Stimulated activated CD4-positive, alpha-beta T cell treated with anti-CD3 and anti-CD28 coated beads, TNF-alpha, amount 100 ng/mL, for 1 hour (primary cell): ENCODE measurements at regions not wholly inside any gene's neighbourhood (a gene's known extent, or its start where the extent isn't known, plus 50 kb on each side); places are given as distances from the start of the nearest gene placed in this dataset.

Experiments
- DNase-seq, 3 donors: peaks; one replicate each; pipeline ENCODE4 v3.0.0-alpha.2; 2020; ENCODE audit warnings: low read depth in 3 of 3, low spot score in 1 of 3

DNA sequence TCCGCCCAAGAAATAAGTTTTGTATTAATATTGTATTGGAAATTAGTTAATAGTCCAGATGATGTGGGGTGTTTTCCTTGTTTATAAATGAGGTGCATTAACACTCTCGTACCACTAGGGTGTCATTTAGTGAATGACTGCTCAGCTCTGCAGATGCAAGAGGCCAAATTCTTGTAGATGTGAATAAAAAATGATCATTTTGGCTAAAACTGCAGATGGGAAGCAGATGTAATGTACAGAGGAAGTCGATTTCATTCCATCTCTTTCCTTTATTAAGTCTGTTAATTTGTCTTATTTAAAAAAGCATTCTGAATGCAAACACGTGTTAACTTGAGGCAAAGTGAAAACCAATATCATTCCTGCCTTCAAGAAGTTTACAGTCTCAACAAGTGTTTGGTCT, 108.1 kb downstream of the DHX15 start:
- DNase-seq = no peak

DNA sequence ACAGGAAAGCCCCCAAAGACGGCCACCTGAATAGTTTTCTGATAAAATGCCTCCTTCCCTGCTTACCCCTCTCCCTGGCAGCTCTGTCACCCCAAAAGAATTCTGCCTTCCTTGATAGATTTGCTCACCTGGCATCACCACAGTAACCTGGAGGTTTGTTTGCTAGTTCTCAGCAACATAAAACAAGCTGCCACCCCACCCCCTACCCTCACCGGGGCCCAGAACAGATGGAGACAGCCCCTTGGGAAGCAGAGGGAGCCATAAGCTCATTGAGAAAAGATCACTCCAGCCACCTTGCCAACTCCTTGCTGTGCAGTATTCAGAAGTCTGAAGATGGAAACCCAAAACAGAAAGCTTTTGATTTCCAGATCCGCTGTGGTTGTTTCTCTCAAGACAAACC, 108.6 kb downstream of the DHX15 start:
- DNase-seq = no peak

DNA sequence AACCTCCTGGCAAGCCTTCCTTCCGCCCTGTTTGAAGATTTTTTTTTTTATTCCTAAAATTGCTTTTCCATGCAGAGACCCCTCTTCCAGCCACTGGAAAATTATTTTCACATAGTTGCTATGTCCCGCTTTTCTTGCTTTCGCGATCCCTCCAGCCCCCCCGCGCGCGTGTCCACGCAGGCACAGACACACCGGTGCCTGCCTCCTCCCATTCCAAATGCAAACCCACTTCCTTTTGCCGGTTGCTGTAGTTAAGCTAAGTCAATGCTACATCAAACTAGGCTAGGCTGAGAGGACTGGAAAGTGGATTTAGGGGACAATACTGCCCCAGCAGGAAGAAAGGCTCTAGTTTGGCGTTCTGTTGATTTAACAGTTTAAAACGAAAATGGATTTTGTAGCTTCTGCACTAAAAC, 111.0 kb downstream of the DHX15 start:
- DNase-seq = no peak

DNA sequence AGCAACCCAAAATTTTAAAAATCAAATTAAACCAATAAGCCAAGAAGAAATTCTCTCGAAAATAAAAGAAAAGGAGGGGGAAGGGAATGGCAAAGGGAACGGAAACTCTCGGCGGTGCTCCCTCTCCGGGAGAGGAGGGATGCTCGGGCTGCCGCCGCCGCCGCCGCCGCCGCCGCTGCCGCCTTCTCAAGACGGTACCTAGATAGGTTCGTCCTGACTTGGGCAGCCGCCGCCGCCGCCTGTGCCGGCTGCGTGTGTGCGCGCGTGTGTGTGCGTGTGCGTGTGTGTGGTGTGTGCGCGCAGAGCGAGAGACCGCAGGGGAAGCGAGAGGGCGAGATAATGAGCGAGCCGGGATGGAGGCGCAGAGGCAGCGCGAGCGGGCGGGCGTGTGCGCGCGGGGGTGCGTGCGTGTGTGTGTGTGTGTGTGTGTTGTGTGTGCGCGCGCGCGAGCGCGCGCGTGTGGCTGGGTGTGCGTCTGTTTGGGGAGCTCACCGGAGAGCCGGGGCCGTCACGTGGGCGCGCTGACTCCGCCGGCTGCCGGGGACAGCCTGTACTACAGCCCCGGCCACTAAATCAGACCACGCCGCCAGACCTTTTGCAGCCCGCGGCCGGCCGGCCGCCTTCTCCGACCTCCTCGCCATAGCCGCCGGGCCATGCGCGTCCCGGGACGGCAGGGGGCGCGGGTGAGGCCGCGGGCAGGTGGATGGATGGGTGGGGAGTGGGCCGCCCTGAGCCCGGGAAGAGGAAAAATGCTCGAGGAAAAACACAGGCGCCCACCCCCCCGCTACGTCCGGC, 111.6 kb downstream of the DHX15 start:
- peak in 2 of 3 donors; percentile 26 to 40 for DNase-seq

DNA sequence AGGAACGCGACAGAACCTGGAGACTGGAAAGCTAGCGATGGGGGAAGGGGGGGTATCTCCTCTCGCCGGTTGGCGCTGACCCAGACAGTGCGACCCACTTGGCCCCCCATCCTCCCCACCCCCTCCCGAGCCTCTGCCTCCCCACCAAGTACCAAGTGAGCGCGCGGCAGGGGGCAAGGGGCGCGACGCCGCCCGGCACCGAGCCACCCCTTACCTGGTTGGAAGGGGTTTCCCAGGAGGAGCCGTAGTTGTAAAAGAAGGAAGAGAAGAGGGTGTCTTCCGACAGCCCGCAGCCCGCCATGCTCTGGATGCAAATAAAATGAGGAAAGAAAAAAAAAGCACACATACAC, 112.2 kb downstream of the DHX15 start:
- no peak for DNase-seq

DNA sequence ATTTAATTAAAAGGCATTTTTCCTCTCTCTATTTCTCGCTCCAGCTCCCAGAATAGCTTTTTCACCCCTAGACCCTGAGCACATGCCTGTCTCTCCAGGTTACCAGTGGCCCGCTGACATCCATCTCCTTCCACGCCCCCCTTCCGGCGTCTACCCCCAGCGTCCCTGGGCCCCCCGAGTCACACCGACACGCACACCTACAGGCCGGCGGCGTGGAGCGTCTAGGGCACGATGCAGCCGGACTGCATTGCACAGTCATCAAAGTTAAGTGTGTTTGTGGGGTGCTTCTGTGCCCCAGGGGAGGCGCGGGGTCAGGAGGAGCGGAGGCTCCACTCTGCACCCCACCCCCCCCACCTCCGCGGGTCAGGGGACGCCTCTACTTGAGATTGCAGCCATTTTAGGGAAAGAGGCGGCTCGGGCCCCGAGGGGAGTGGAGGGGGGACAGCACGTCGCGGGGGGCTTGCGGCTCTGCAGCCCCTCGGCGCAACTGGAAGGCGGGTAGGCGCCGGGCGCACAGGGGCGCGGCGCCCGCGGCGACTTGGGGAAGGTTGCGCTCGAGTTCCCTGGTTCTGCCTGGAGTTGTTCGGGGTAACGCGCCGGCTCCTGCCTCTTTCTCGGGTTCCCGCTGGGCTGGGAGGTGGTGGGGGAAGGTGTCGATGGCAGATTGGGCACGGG, 112.7 kb downstream of the DHX15 start:
- DNase-seq = no peak

DNA sequence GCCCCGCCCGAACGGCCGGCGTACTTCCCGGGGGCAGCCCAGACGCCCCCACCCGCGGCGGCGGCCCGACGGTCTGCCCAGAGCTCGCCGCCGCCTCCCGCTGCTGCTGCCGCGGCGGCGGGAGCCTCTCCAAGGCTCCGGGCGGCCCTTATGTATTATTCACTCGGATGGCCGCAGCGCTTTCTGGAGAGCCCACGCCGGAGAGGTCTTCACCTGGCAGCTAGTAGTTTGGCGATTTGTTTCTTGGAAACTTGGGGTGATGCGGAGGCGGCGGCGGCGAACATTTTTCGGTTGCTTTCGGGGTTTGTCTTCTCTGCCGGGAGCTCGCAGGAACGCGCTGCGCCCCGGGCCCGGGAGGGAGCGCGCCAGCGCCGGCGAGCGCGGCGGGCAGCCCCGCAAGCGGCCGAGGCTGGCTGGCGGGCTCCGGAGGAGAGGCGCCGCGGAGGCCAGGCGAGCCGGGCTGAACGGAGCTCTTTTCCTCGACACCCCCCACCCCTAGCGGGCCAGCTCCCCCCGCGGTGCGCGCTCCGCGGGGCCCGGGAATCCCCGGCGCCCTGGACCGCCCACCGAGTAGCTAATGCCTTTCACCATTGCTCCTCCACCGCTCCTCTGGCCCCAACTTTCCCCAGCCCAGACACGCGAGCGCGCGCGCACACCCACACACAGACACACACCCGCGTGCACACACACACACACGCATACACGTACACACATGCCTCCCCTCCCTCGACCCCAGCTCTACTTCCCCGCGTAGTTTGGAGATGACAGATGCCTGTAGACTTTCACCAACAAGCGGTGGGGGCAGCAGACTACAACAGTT, 113.5 kb downstream of the DHX15 start:
- DNase-seq = peak in 1 of 3 donors; percentile 22

DNA sequence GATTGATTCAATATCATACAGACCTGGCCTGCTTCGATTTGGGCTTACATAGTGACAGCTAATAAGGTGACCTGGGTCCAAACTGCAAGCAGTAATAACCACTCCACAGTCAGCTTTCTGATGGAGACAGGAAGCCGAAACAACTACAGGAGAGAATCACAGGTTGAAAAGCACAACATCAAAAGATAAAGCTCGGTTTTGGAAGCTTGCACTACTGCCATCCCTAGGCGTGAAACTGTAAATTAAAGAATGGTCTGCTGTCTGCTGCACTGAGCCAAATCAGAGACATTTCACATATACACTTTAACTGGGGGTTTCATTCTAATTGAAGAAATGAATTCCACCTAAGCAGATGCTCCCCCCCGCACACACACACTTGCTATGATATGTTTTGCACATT, 116.3 kb downstream of the DHX15 start:
- no peak for DNase-seq

DNA sequence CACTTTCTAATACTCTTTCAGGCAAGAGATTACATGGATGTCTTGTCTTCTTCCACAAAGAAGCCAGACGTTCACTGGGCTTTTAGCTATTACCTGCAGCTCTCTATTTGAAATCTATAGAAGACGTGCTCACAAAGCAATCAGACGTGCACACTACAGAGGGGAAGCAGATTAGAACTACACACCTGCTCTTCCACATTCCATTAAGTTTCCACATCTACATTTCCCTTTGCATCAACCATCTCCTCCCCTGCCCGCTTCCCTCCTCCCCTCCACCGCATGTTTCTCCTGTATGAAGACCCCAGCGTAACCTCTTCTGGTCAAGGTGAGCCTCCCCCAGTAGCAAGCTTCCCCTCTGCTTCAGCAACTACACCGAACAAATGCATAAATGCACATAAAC, 119.8 kb downstream of the DHX15 start:
- DNase-seq = no peak

DNA sequence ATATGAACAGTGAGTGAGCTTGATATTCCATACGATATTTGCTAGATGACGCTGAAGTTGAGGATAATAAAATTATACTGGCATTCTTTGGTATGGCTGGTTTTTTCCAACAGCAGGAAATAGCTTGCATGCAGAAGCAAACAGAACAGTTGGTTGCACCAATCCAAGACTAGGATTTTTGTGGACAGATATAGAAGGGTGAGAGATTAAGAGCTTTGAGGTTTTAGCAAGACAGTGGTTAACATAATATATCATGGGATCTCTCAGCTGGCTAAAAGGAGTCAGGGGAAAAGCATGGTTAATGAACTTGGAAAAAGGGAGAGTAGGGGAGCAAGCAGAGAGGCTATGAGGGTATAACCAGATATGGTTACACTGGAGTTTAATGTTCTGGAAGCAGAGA, 127.9 kb downstream of the DHX15 start:
- DNase-seq = no peak

DNA sequence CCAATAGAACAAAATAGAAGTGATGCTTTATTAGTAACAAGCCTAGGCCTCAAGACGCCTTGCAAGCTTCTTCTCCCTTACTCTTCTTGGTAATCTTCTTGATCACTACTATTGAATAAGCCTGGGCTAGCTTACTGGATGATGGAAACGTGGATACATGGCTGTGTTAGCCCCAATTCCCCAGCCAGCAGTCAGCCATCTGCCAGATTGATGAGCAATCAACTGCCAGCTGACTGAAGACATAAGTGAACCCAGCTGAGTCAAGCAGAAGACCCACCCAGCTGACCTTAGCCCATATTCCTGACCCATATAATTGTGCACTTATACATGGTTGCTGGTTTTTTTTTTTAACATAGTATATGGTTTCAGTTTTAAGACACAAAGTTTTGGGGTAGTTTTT, 130.4 kb downstream of the DHX15 start:
- DNase-seq = no peak

DNA sequence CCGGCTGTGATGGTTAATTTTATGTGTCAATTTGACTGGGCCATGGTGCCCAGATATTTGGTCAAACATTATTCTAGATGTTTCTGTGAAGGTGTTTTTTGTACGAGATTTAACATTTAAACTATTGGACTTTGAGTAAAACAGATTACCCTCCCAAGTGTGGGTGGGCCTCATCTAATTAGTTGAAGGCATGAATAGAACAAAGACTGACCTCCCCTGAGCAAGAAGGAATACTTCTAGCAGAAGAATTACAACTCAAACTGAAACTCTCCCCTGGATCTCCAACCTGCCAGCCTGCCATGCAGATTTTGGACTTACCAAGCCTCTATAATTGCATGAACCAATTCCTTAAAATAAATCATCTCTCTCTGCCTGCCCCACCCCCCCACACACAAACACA, 132.5 kb downstream of the DHX15 start:
- DNase-seq = no peak

DNA sequence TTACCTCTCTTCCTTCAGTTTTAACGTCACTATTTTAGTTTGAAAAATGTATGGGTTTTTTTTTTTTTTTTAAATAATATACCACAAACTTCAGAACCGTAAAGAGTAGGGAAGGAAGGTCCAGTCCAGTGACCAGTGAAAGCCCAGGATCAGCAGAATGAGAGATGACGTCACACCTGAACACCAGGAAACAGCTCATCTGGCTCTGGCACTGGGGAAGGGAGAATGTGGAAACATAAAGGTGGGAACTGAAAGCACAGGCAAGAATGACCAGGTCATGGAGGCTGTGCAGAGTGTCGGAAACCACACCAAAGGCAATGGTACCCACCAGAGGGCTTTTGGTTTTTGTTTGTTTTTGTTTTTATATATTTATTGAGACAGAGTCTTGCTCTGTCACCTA, 141.2 kb downstream of the DHX15 start:
- DNase-seq = no peak

DNA sequence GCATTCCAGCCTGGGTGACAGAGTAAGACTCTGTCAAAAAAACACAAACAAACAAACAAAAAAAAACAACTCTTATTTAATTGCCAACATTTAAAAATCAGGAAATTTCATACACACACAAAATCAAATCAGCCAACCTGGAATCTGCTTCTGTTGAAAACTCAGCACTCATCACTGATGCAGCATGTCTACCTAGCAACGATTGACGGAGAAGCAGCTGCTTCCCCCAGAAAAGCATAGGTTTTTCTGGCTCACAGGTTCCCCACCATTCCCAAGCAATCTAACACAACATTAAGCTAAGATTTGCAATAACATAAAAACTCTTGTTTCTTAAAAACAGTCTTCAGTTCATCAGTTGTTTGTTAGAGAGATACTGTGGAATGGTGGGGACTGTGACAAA, 143.6 kb downstream of the DHX15 start:
- no peak for DNase-seq

DNA sequence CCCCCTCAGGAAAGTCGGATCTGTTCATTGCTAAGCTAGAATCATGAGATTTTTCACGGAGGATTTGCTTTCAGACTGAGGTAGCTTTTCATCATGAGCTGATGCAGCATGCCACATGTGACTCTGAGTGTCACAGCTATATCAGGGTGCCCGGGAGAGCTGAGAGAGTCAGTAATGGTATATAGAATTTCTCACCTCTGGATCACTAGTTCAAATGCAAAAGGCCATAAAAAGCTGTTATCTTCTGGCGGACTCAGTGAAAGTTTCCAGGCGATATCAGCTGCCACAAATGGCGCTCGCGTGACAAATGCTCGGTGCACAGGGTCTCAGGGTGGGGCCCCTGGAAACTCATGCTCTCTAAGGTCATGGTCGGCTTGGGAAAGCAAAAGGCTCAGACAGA, 150.1 kb downstream of the DHX15 start:
- DNase-seq = no peak

DNA sequence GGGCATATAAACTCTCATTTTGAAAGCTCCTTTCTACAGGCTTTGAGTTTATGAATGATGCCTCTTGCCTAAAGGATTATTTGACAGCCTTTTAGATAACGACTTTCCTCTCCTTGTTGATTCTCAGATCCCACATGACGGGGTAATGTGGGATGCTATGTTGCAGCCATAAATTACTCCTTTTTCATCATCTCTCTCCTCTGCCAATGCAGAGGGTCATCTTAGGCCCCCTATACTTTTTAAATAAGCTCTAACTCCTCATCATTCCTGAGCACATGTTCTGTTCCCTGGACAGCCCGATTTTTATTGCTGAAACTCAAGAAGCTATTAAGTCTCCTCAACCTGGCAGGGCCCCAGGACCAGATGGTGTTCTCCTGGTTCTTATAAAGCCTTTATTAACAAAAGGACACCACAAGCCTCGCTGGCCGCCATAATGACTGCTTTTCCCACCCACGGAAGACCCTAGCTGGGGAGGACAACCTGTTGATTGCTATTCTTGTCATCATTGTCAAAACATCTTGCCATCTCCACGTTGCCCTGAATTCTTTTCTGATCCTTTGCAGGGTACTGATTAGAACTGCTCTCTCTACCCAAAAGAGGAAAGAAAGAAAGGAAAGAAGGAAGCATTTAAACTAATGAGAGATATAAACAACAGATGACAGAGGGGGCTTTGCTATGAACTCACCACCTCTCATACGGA, 150.7 kb downstream of the DHX15 start:
- no peak for DNase-seq

DNA sequence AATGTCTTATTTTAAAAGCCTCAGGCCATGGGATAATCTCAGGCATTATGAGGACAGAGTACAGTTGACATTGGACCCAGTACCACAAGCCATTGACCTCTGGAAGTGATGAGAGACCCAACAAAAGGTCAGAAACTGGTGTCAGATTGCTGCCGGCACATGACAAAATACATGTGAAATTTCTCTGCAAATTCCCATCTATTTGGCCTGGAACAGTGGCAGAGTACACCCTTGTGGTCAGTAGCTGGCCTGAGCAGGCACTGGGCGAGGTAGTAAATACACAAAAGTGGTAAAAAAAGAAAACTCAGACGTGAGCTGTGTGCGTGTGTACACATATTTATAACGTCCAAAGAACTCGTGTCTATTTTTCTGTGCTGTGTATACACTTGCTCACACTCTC, 155.5 kb downstream of the DHX15 start:
- DNase-seq = no peak

DNA sequence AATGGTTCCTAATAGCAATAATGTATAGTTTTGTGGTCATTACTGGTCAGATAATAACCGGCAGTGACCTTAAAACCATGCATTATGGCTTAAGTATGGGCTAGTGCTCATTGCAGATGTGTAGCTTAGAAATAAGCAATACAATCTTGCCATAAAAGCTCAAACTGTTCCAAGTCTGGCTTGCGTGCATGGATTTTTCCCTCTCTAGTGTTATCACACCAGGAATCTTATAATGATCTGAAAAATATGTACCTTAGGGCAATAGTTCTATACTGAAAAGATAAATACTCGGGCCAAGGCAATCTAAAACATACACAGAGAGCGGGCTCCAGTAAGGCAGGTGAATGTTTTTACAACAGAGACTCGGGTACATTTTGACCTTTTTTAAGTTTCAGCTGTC, 157.8 kb downstream of the DHX15 start:
- DNase-seq = no peak

DNA sequence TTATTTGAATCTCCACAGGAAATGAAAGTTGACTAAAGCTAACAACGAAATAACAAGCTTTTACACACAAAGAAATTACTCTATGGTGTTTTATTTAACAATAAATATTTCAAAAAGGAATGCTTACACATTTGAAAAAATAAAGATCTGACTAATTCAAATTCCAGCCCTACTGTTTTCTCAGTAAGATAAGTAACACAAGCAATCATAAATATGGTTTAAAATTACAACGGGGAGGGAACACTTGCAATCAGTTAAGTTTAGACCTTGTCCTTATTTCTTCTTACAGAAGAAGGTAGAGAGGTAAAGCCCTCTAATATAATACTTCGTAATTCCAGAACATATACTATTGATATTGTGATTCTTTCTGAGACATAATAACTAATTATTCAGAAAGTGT, 158.5 kb downstream of the DHX15 start:
- DNase-seq = no peak

DNA sequence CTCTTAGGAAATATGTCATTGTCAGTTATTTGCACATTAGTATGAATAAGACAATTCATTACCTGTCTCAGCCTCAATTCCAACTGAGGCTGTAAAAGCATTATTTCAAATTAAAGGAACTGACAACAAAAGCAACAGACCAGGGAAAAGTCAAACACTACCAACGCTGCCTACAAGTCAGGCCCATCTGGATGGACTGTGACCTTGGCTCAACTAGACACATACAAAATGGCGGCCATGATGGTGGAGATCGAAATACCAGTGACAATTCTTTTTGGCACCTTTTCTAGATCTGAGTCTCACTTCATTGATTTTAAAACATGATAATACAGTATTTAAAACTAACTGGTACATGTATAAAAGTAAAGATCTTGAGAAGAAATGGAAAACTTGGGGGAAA, 160.7 kb downstream of the DHX15 start:
- DNase-seq = no peak

DNA sequence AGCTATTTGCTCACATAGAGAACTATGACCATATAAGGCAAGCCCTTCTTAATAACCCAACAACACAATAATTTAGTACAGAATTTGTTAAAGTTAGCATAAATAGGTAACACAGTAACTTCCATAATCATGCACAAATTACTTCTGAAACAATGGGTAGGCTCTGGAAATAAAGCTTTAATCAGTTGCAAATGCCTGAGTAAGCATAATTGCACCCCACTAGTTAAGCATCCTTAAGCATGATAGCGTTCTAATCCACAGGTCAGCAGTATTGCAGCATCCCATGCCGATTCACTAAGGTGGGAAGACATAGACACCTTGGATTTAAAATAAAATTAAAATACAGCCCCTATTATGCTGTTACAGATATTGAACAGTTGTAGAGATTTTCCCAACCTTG, 161.7 kb downstream of the DHX15 start:
- no peak for DNase-seq
